Urothelium cell line (cell line): ENCODE measurements at regions not wholly inside any gene's neighbourhood (a gene's known extent, or its start where the extent isn't known, plus 50 kb on each side); places are given as distances from the start of the nearest gene placed in this dataset.
"Not testable (repeated sequence)": the region's sequence is repeated elsewhere in the genome, so short reads cannot be mapped to it uniquely, and the experiment has no call there.

ENCODE experiments used
- DNase-seq: peaks from one replicate; pipeline ENCODE4 v3.0.0; 2011; ENCODE audit warnings: low spot score, mixed read lengths
- FAIRE-seq: peaks from 2 replicates; lab custom pipeline; 2011; peaks lifted over from hg19 to GRCh38; lab: Jason Lieb, UNC

DNA sequence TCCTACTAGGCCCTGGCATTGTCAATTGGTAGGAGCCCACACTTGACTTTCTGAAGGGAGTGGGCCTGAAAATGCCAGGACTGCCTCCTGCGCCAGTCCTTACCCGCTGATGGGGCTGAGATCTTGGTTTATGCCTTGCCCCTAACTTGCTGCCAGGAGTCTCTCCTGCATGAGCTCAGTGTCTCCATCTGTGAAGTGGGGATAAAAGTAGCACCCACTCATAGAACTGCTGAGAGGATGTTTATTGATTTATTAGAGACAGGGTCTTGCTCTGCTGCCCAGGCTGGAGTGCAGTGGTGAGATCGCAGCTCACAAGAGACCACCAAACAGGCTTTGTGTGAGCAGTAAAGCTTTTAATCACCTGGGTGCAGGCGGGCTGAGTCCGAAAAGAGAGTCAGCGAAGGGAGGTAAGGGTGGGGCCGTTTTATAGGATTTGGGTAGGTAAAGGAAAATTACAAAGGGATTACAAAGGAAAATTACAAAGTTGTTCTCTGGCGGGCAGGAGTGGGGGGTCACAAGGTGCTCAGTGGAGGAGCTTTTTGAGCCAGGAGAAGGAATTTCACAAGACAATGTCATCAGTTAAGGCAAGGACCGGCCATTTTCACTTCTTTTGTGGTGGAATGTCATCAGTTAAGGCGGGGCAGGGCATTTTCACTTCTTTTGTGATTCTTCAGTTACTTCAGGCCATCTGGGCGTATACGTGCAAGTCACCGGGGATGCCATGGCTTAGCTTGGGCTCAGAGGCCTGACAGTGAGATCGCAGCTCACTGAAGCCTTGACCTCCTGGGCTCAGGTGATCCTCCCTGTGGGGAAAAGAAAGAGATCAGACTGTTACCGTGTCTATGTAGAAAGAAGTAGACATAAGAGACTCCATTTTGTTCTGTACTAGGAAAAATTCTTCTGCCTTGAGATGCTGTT, 93.7 kb downstream of the LSM3 start:
- not testable (repeated sequence) for DNase-seq, FAIRE-seq

DNA sequence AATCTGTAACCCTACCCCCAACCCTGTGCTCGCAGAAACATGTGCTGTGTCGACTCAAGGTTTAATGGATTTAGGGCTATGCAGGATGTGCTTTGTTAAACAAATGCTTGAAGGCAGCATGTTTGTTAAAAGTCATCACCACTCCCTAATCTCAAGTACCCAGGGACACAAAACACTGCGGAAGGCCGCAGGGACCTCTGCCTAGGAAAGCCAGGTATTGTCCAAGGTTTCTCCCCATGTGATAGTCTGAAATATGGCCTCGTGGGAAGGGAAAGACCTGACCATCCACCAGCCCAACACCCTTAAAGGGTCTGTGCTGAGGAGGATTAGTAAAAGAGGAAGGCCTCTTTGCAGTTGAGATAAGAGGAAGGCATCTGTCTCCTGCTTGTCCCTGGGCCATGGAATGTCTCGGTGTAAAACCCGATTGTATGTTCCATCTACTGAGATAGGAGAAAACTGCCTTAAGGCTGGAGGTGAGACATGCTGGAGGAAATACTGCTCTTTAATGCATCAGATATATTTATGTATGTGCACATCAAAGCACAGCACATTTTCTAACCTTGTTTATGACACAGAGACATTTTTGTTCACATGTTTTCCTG, 94.4 kb downstream of the LSM3 start:
- FAIRE-seq, DNase-seq: not testable (repeated sequence)

GRCh38 chr3:14273901-14274611, 95.4 kb downstream of the LSM3 start:
- DNase-seq (no peak), FAIRE-seq (no peak)

- FAIRE-seq (no peak), DNase-seq (no peak)
Observed at GRCh38 chr3:14274612-14274936, 96.0 kb downstream of the LSM3 start.

DNA sequence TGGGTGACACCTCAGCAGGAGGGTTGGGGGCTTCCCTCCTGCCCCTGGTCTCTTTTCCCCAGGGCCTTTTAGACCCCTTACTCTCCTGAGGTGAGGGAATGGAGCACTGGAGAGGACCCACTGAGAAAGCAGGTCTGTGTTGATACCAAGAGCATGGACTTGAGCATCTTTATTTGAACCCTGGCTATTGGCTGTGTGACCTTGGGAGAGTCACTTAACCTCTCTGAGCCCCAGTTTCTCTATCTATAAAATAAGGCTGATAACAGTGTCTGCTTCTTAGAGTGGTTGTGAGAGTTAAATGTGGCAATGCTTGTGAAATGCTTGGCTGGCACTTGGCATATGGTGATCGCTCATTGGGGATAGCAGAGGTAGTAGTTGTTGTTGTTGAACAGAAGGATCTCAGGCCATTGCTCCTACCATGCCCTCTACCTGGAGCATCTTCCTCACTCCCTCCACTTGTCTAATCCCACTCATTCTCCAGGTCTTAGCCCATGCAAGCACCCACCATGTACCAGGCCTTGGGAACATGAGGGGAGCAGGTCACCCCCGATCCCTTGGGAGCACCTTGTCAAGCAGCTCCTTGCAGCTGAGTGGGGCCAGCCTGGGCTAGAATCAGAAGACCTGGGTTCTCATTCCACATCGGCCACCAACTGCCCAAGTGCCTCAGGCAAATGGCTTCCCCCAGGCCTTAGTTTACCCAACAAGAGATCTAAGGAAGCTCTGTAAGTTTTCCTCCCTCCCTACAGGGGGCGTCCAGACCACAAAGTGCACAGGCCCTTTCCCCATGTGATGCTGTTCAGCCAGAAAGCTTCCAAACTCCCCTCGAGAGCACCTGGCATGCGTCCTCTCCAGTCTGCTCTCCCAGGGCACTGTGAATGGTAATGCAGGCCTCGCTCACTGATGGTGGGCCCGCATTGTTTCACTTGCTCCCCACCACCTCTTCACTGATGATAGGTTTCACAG, 96.7 kb downstream of the LSM3 start:
- DNase-seq (no peak), FAIRE-seq (no peak)

- DNase-seq = no peak
- no peak for FAIRE-seq
Observed at GRCh38 chr3:14275962-14276909, 97.6 kb downstream of the LSM3 start.

DNA sequence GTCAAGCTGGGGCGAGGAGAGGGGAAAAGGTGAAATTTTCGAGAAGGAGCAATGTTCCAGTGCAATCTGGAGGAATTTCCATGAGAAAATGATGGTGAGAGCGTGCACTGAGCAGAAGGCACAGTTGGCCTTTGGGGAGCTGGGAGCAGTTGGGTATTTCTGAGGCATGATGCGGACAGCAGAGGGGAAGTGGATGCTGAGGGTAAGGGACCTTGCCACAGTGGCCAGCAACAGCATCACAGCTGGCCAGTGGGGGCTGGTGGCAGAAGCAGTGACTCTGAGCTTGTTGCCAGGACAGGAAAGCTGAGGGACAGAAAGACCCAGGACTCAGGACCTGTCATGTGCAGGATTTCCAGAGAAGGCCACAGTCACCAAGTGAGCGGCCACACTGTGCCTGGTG, 98.9 kb downstream of the LSM3 start:
- DNase-seq (no peak), FAIRE-seq (no peak)

- DNase-seq = no peak
Observed at GRCh38 chr3:14278265-14278798, 99.7 kb downstream of the LSM3 start.

DNA sequence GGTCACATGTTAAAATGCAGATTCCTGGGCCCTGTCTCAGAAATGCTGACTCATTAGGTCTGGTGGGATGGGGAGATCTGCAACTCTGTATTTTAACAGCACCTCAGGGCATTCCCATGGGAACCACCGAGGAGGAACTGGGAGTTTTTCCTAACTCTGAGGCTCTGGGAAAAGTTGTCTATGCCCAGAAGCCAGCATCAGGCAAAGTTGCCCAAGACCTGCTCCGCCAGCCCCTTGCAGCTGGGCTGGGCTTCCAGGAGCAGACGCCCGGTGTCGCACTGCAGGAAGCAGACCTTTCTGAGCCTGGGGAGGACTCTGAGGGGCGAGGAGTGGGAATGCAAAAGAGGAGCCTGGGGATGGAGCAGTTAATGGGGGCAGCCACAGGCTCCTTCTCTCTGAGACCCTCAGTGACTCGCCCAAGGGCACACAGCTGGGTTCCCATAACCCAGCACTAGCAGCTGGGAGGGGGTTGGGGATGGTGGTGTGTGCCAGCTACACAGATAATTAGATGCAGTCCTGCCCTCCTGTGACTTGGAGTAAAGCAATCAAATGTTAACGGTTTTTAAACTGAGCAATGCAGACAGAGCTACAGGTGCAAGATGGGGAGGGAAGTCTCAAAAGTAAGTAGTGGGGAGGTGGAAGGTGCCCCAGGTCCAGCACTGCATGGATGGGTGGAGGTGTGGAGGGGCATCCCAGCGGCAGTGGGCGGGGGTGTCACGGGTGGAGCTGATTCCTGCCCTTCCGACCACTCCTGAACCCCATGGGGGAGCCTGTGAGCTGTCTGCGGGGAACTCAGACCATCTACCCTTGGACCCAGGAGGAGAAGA, 100.4 kb downstream of the LSM3 start:
- FAIRE-seq = no peak

More at GRCh38 chr3:14278265-14278798, 99.7 kb downstream of the LSM3 start:
- FAIRE-seq = no peak

GRCh38 chr3:14279626-14280061, 101.0 kb downstream of the LSM3 start:
- FAIRE-seq = no peak
- no peak for DNase-seq

More for the DNA sequence above, 100.4 kb downstream of the LSM3 start:
- no peak for DNase-seq

GRCh38 chr3:14280326-14280725, 101.7 kb downstream of the LSM3 start:
- no peak for FAIRE-seq
- DNase-seq = peak; percentile 41

DNA sequence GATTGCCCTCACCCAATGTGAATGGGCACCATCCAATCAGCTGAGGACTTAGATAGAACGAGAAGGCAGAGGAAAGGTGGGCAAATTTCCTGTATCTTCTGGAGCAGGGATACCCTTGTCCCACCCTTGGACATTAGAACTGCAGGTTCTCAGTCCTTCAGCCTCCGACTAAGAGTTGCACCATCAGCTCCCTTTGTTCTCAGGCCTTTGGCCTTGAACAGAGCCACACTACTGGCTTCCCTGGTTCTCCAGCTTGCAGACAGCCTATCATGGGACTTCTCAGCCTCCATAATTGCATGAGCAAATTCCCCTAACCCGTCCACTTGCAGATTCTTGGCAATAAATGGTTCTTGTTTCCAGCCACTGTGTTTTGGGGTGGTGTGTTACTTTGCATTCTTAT, 102.4 kb downstream of the LSM3 start:
- no peak for DNase-seq
- FAIRE-seq = no peak

- FAIRE-seq (no peak), DNase-seq (no peak)
Observed at GRCh38 chr3:14282001-14282705, 103.5 kb downstream of the LSM3 start.

- DNase-seq (no peak), FAIRE-seq (no peak)
Observed at GRCh38 chr3:14282706-14283075, 104.1 kb downstream of the LSM3 start.

DNA sequence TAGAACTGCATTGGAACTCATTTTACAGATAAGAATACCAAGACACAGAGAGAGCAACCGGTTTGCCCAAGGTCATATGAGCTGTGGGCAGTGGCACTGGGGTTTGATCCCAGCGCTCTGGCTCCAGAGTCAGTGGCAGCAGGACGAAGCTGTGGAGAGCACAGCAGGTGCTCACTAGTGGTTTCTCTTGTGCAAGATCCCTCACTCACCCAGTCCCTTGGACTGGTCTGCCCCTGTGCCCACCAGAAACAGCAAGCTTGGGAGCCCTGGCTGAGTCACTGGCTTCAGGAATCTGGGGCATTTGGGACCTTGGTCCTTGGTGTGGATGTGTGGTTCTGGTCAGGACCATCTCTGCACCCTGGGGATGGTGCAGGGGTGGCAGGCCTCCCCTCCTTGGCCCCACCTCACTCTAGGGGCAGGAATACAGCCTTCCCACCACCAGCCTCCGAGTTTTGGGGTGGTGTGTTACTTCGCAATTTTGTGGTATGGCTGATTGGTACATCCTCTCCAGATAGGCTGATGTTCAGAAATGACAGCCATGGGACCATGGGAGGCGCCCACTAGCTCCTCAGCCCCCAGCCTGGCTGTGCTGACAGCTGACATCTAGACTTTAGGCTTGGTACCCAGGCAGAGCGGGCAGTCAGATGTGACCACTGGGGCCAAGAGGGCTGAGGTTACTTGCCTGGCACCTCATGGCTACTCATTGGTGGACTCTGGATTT, 104.6 kb downstream of the LSM3 start:
- DNase-seq = no peak
- no peak for FAIRE-seq

- no peak for FAIRE-seq
- no peak for DNase-seq
Observed at GRCh38 chr3:14283813-14284438, 105.3 kb downstream of the LSM3 start.
